AG09319 (cell line): ENCODE measurements at regions not wholly inside any gene's neighbourhood (a gene's known extent, or its start where the extent isn't known, plus 50 kb on each side); places are given as distances from the start of the nearest gene placed in this dataset.

Experiments used
- DNase-seq: peaks from one replicate; pipeline ENCODE4 v3.0.0-alpha.2; 2010; ENCODE audit warnings: low read depth; ENCODE audit errors: extremely low read depth
- CTCF ChIP-seq: IDR thresholded peaks from 2 replicates; pipeline ENCODE4 v1.5.1; 2011; ENCODE audit warnings: low read depth, mild to moderate bottlenecking, inconsistent platforms, low read length, moderate library complexity

- DNase-seq, result no peak
- TF ChIP-seq CTCF, result no peak
Measured at GRCh38 chr1:55690366-55690765, 475.2 kb upstream of the USP24 start.

GRCh38 chr1:55689800-55690199 is 474.6 kb upstream of the USP24 start:
- no peak for DNase-seq
- no peak for TF ChIP-seq CTCF

- no peak for TF ChIP-seq CTCF
- no peak for DNase-seq
Measured at GRCh38 chr1:55685560-55685959, 470.4 kb upstream of the USP24 start.

GRCh38 chr1:55684131-55684650 is 469.0 kb upstream of the USP24 start:
- TF ChIP-seq CTCF, result no peak
- DNase-seq, result no peak

GRCh38 chr1:55682198-55682597 is 467.0 kb upstream of the USP24 start:
- DNase-seq, result no peak

GRCh38 chr1:55679971-55680370 is 464.8 kb upstream of the USP24 start:
- DNase-seq, result peak; percentile 55
- TF ChIP-seq CTCF, result no peak

More at GRCh38 chr1:55682198-55682597, 467.0 kb upstream of the USP24 start:
- TF ChIP-seq CTCF, result no peak

- no peak for TF ChIP-seq CTCF
- no peak for DNase-seq
Measured at GRCh38 chr1:55673416-55673815, 458.3 kb upstream of the USP24 start.
